Mesendoderm (in vitro differentiated cells): ENCODE measurements at regions not wholly inside any gene's neighbourhood (a gene's known extent, or its start where the extent isn't known, plus 50 kb on each side); places are given as distances from the start of the nearest gene placed in this dataset.

ENCODE experiments used
- DNase-seq: peaks from one replicate; pipeline ENCODE4 v3.0.0; 2013
- H2AK5ac ChIP-seq: 2 replicates; pipeline ENCODE4 v1.6.1; 2013; ENCODE audit warnings: low read length, inconsistent platforms
- H2BK120ac ChIP-seq: 2 replicates; pipeline ENCODE4 v1.6.1; 2013; ENCODE audit warnings: low read depth, mild to moderate bottlenecking, low read length, moderate library complexity, mixed read lengths
- H2BK15ac ChIP-seq: replicated peaks from 2 replicates; pipeline ENCODE4 v1.6.1; 2013; ENCODE audit warnings: low read depth, mild to moderate bottlenecking, moderate library complexity
- H2BK5ac ChIP-seq: 2 replicates; pipeline ENCODE4 v1.6.1; 2013; ENCODE audit warnings: low read length, inconsistent platforms
- H3K18ac ChIP-seq: 2 replicates; pipeline ENCODE4 v1.6.1; 2013; ENCODE audit warnings: mild to moderate bottlenecking, low read length, mixed read lengths
- H3K23ac ChIP-seq: one replicate; pipeline ENCODE4 v1.6.1; 2013; ENCODE audit warnings: low read length
- H3K27ac ChIP-seq: 2 replicates; pipeline ENCODE4 v1.5.1; 2013; ENCODE audit warnings: low read depth, mild to moderate bottlenecking, inconsistent platforms, low read length, moderate library complexity
- H3K27me3 ChIP-seq: 2 replicates; pipeline ENCODE4 v1.6.1; 2013; ENCODE audit warnings: low read length, control low read depth, mild to moderate bottlenecking, inconsistent platforms; ENCODE audit not compliant: insufficient read depth, poor library complexity
- H3K36me3 ChIP-seq: 2 replicates; pipeline ENCODE4 v1.6.1; 2013; ENCODE audit warnings: low read length, inconsistent platforms; ENCODE audit not compliant: control insufficient read depth, insufficient read depth
- H3K4ac ChIP-seq: one replicate; pipeline ENCODE4 v1.6.1; 2013; ENCODE audit warnings: low read depth, mild to moderate bottlenecking, low read length, moderate library complexity
- H3K4me1 ChIP-seq: 2 replicates; pipeline ENCODE4 v1.6.1; 2013; ENCODE audit warnings: low read depth, low read length, inconsistent platforms; ENCODE audit not compliant: control insufficient read depth
- H3K4me2 ChIP-seq: 2 replicates; pipeline ENCODE4 v1.6.1; 2013; ENCODE audit warnings: low read length
- H3K4me3 ChIP-seq: 2 replicates; pipeline ENCODE4 v1.5.1; 2013; ENCODE audit warnings: mild to moderate bottlenecking, low read length
- H3K56ac ChIP-seq: one replicate; pipeline ENCODE4 v1.6.1; 2013; ENCODE audit warnings: low read length
- H3K79me1 ChIP-seq: 2 replicates; pipeline ENCODE4 v1.6.1; 2013; ENCODE audit warnings: low read length, inconsistent platforms
- H3K79me2 ChIP-seq: 2 replicates; pipeline ENCODE4 v1.6.1; 2013; ENCODE audit warnings: mild to moderate bottlenecking, low read length; ENCODE audit not compliant: control insufficient read depth, insufficient read depth
- H3K9ac ChIP-seq: 2 replicates; pipeline ENCODE4 v1.6.1; 2013; ENCODE audit warnings: low read length, inconsistent platforms
- H4K5ac ChIP-seq: one replicate; pipeline ENCODE4 v1.6.1; 2013; ENCODE audit warnings: low read length
- H4K8ac ChIP-seq: one replicate; pipeline ENCODE4 v1.6.1; 2013; ENCODE audit warnings: low read depth, mild to moderate bottlenecking, control low read depth, low read length, moderate library complexity
- WGBS: extraction: QIAGEN DNeasy Blood & Tissue Kit; methylation state at CpG from one replicate; pipeline ENCODE4 v1.1.7; 2013; ENCODE audit warnings: low lambda C conversion rate, missing lambda C conversion rate; ENCODE audit not compliant: insufficient coverage; ENCODE audit errors: extremely low coverage; 5-methylcytosine and 5-hydroxymethylcytosine counted together

DNA sequence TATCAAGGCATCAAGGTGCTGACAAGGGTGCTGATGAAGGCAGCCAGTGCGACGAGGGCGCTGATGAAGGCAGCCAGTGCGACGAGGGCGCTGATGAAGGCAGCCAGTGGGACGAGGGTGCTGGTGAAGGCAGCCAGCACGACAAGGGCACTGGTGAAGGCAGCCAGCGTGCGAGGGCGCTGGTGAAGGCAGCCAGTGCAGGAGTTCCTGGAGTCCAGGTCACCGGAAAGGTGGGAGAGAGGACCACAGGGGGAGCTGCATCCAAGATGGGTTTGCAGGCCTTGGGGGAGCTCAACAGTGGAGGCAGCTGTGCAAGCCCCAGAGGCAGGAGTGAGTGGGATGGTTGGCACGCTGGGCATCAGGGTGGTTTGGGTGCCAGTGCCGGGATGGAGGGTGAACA is 176.3 kb downstream of the TBXT start:
- Histone ChIP-seq H2BK15ac (no peak overlapping the region), H3K79me2 (no peaks in the 10 kb centered on the region), H3K27me3 (peaks cover 36% of the 10 kb centered on the region), H2BK120ac (no peak overlapping the region), H3K36me3 (no peaks in the 10 kb centered on the region), H3K9ac (no peak overlapping the region), H3K18ac (no peak overlapping the region), H3K4ac (no peak overlapping the region), H3K4me2 (no peak overlapping the region), H3K23ac (no peak overlapping the region), H2BK5ac (no peak overlapping the region), H3K27ac (no peak overlapping the region), H3K4me3 (no peak overlapping the region), H4K5ac (no peak overlapping the region), H2AK5ac (no peak overlapping the region), H4K8ac (no peak overlapping the region), H3K79me1 (no peaks in the 10 kb centered on the region), H3K4me1 (peaks cover 2% of the 10 kb centered on the region), H3K56ac (no peak overlapping the region)
- no CpG with 5 or more reads among the region's 14 CpGs for WGBS
- DNase-seq: no peak

DNA sequence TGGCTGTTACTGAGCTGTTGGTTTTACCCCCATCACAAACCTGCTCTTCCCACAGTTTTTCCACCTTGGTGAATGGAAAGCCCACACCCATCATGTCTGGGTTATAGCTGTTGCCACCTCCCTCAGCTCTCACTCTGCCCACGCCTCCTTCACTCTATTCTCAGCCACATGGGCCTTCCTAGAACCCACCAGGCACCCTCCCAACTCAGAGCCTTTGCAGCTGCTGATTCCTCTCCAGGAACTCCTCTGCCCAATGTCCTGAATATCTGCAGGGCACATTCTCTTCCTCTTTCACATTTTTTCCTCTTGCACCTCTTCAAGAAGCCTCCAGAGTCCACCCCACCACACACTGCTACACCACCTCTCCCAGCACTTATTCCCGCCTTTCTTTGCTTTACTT is 177.4 kb downstream of the TBXT start:
- H2BK15ac ChIP-seq: no peak overlapping the region
- H3K4ac ChIP-seq: no peak overlapping the region
- no peak overlapping the region for H4K8ac ChIP-seq
- no peak overlapping the region for H3K9ac ChIP-seq
- peaks cover 45% of the 10 kb centered on the region for H3K27me3 ChIP-seq
- H3K79me2 ChIP-seq: no peaks in the 10 kb centered on the region
- DNase-seq: no peak
- H3K18ac ChIP-seq: no peak overlapping the region
- no peak overlapping the region for H3K56ac ChIP-seq
- no peak overlapping the region for H3K23ac ChIP-seq
- no CpG with 5 or more reads among the region's 2 CpGs for WGBS
- H3K27ac ChIP-seq: no peak overlapping the region
- H2BK120ac ChIP-seq: no peak overlapping the region
- no peak overlapping the region for H2BK5ac ChIP-seq
- no peaks in the 10 kb centered on the region for H3K79me1 ChIP-seq
- H3K36me3 ChIP-seq: no peaks in the 10 kb centered on the region
- H3K4me2 ChIP-seq: no peak overlapping the region
- H2AK5ac ChIP-seq: no peak overlapping the region
- no peak overlapping the region for H4K5ac ChIP-seq
- H3K4me3 ChIP-seq: no peak overlapping the region
- peaks cover 2% of the 10 kb centered on the region for H3K4me1 ChIP-seq

DNA sequence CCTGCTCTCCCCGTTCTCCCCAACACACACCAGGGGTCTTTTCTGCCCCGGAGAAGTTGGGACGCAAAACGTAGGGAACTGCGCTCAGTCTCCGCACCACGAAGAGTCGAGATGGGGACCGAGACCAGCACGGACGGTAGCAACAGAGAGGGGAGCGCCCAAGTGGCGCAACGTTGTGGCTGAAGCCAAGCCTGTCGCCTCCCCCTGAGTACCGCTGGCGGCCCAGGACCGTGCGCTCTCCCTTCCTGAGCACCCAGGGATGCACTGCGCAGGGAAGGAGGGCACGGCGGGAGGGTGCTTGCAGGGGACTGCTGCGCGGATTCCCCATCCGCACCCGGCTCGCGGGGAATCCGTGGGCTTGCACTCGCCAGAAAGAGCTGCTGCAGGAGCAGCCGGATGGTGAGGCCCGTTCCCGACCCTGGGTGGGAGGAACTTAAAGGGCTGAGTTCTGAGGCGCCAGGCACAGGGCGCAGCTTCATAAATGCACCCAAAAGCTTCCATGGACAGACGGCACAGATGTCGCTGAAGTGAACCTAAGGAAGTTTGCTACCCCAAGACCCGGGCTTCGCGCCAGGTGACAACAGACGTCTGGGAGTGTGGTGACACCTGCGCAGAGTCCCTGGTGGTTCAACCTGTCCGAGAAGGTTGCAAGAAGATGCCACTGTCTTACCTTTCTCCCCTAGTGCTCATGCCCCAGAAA is 178.7 kb downstream of the TBXT start:
- Histone ChIP-seq H3K27ac (no peak overlapping the region), H3K4me3 (no peak overlapping the region), H3K27me3 (peaks cover 51% of the 10 kb centered on the region), H3K4ac (no peak overlapping the region), H2BK15ac (no peak overlapping the region), H4K5ac (no peak overlapping the region), H2BK5ac (no peak overlapping the region), H3K9ac (no peak overlapping the region), H2AK5ac (no peak overlapping the region), H3K56ac (peak overlapping the region; percentile 28), H3K79me1 (no peaks in the 10 kb centered on the region), H3K18ac (no peak overlapping the region), H2BK120ac (no peak overlapping the region), H3K23ac (no peak overlapping the region), H3K36me3 (no peaks in the 10 kb centered on the region), H3K79me2 (no peaks in the 10 kb centered on the region), H3K4me2 (peak overlapping the region; percentile 20), H3K4me1 (peaks cover 2% of the 10 kb centered on the region), H4K8ac (no peak overlapping the region)
- no peak for DNase-seq
- WGBS: no CpG with 5 or more reads among the region's 43 CpGs

DNA sequence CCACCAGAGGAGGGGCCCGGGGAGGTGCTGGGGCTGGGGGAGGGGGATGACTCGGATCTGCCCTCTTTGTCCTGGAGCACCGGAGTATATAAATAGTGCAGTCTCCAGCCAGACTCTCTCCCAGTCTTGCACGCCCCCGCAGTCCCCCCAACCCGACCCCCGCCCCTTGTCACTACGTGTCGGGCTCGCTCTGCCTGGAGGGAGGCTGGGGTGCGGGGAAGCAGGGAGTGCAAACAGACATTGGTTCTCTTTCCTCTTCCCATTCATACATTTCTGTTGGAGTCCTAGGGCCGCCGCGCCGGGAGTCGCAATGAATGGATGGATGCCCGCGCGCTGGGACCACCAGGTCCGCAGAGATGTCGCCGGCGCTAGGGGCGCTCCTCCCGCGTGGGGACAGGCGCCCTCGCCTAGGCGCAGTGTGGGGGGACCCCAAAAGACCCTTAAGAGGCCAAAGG is 179.3 kb downstream of the TBXT start:
- Histone ChIP-seq H3K79me2 (no peaks in the 10 kb centered on the region), H3K4me3 (no peak overlapping the region)
- WGBS: no CpG with 5 or more reads among the region's 29 CpGs

DNA sequence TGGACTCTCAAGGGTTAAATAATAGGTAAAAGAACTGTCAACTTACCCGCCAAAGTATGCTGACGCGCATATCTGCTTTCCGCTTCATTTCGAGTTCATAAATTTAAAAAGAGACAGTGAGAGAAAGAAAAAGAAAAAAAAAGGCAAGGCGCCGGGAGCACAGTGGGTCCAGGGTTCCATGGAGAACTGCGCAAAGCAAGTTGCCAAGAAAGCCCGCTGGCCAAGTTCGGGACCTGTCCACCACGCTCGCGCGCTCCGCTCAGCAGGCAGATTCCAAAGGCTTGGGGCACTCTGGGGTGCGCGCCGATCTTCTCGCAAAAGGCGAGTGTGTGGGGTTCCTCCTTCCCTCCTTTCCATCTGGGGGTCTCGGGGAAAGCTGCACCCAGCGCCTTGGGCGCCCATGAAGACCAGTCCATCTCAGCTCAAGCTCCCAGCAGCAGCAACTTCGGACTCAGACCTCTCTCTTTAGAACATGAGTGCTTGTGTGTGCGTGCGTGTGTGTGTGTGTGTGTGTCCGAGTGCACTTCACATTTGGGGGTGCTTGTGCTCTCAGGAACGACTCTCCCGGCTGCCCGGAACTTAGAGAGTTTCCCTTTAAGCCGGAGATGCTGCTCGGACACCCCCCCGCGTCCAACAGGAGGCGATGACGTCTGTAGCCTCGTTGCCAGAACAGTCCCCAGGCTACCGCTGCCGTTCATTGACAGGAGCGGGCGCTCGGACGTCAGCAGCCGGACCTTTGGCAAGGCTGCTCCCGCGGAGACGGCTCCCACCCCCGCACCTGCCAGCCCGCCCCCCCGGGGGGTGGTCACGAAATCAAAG is 180.0 kb downstream of the TBXT start:
- Histone ChIP-seq H4K8ac (no peak overlapping the region), H3K4ac (no peak overlapping the region), H3K18ac (no peak overlapping the region), H3K27ac (no peak overlapping the region), H3K9ac (no peak overlapping the region), H2AK5ac (no peak overlapping the region), H4K5ac (no peak overlapping the region), H2BK15ac (no peak overlapping the region), H3K23ac (no peak overlapping the region), H3K79me2 (no peaks in the 10 kb centered on the region), H3K4me3 (peak overlapping the region; percentile 6), H3K27me3 (peaks cover 51% of the 10 kb centered on the region), H3K36me3 (no peaks in the 10 kb centered on the region), H3K4me1 (peaks cover 2% of the 10 kb centered on the region), H3K79me1 (no peaks in the 10 kb centered on the region), H3K56ac (no peak overlapping the region), H2BK5ac (no peak overlapping the region), H2BK120ac (no peak overlapping the region), H3K4me2 (peak overlapping the region; percentile 84)
- peak; percentile 76 for DNase-seq
- no CpG with 5 or more reads among the region's 51 CpGs for WGBS

More for the DNA sequence above, 179.3 kb downstream of the TBXT start:
- Histone ChIP-seq H3K9ac (no peak overlapping the region), H3K79me1 (no peaks in the 10 kb centered on the region), H3K36me3 (no peaks in the 10 kb centered on the region), H3K4me2 (peak overlapping the region; percentile 20), H3K4me1 (peaks cover 2% of the 10 kb centered on the region), H3K4ac (no peak overlapping the region), H2BK5ac (no peak overlapping the region), H3K56ac (no peak overlapping the region), H2BK15ac (no peak overlapping the region), H3K27ac (no peak overlapping the region), H3K23ac (no peak overlapping the region), H4K8ac (no peak overlapping the region), H3K27me3 (peaks cover 51% of the 10 kb centered on the region), H2BK120ac (no peak overlapping the region), H2AK5ac (no peak overlapping the region), H3K18ac (no peak overlapping the region), H4K5ac (no peak overlapping the region)
- DNase-seq: peak; percentile 41
